HFF-Myc (cell line): ENCODE measurements at regions not wholly inside any gene's neighbourhood (a gene's known extent, or its start where the extent isn't known, plus 50 kb on each side); places are given as distances from the start of the nearest gene placed in this dataset.

ENCODE experiments used
- DNase-seq: peaks from one replicate; pipeline ENCODE4 v3.0.0-alpha.2; 2011; ENCODE audit warnings: low read depth; ENCODE audit errors: extremely low read depth
- H3K4me3 ChIP-seq: replicated peaks from 2 replicates; pipeline ENCODE4 v1.5.1; 2011; ENCODE audit warnings: low read depth, mild to moderate bottlenecking, control low read depth, low read length
- TF ChIP-seq, protein P1 (sequence below): IDR thresholded peaks from 2 replicates; pipeline ENCODE4 v1.5.1; 2012; ENCODE audit warnings: mild to moderate bottlenecking, low read depth, low read length, control low read depth; ENCODE audit errors: missing control alignments

DNA sequence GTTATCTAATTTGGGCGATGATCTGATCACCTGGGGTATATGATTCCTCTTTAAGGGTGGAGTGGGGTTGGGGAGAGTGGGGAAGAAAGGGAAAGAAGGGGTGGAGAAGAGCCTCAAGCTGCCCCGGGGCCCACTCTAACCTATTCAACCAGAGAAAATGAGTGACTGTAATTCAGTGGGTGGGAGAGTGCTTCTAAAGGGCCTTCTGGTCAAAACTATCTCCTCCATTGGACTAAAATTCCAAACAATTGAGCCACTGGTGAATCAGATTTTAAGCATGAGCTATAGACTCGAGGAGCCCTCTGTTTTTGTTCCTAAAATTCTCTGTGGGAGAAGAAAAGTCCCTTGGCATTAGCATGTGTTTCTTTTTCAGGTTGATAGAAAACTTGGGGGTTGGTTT is 296.8 kb downstream of the CLIC5 start:
- no peak overlapping the region for H3K4me3 ChIP-seq
- DNase-seq, result no peak
- TF ChIP-seq, protein P1, sequence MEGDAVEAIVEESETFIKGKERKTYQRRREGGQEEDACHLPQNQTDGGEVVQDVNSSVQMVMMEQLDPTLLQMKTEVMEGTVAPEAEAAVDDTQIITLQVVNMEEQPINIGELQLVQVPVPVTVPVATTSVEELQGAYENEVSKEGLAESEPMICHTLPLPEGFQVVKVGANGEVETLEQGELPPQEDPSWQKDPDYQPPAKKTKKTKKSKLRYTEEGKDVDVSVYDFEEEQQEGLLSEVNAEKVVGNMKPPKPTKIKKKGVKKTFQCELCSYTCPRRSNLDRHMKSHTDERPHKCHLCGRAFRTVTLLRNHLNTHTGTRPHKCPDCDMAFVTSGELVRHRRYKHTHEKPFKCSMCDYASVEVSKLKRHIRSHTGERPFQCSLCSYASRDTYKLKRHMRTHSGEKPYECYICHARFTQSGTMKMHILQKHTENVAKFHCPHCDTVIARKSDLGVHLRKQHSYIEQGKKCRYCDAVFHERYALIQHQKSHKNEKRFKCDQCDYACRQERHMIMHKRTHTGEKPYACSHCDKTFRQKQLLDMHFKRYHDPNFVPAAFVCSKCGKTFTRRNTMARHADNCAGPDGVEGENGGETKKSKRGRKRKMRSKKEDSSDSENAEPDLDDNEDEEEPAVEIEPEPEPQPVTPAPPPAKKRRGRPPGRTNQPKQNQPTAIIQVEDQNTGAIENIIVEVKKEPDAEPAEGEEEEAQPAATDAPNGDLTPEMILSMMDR, result no peak

DNA sequence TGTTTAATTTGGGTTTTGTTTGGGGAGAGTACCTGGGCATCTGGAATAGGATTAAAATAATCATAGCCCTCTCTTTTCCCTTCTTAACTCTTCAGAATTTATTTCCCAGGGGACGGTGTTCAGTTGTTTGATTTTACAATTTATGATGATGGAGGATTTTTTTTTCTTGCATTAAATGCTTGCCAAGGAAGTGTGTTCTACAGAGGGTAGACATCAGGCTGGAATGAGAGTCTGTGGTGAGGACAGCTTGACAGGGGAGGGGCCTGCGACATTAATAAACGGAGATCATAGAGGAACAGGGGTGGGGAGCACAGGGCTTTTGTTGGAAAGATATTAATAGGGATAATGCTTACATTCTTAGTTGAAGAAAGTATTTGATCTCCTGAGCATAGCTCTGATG is 297.5 kb downstream of the CLIC5 start:
- TF ChIP-seq, protein P1, result no peak
- DNase-seq, result no peak
- H3K4me3 ChIP-seq, result no peak overlapping the region

GRCh38 chr6:45717715-45718114 is 297.9 kb downstream of the CLIC5 start:
- H3K4me3 ChIP-seq, result no peak overlapping the region
- no peak for DNase-seq
- TF ChIP-seq, protein P1, result no peak

DNA sequence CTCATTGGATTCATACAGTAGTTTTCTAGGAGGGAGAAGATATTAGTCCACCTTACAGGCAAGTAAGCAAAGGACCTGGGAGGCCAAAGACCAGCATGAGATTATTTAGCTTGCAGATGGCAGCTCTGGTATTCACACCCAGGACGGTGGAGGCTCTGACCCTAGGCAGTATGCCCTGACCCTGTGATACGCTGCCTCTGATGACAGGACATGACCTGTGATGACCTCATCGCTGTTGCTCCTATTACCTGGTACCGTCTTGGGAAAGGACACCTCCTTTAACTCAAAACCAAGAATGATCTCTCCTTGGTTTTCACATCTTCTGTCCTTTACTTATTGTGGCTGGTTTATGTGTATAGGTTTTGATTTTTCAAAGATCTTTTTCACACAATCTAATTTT is 298.6 kb downstream of the CLIC5 start:
- TF ChIP-seq, protein P1, result no peak
- no peak overlapping the region for H3K4me3 ChIP-seq
- no peak for DNase-seq

DNA sequence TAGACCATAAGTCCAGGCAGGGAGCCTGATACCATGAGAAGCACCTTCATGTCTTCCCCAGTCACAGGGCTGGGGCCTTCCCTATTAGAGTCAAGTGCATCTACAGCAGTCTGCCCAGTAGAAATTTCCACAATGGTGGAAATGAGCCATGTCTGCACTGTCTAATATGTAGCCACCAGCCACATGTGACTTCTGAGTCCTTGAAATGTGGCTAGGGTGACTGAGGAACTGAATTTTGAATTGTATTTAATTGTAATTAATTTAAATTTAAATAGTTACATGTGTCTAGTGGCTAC is 300.2 kb downstream of the CLIC5 start:
- DNase-seq, result no peak
- TF ChIP-seq, protein P1, result no peak
- no peak overlapping the region for H3K4me3 ChIP-seq

DNA sequence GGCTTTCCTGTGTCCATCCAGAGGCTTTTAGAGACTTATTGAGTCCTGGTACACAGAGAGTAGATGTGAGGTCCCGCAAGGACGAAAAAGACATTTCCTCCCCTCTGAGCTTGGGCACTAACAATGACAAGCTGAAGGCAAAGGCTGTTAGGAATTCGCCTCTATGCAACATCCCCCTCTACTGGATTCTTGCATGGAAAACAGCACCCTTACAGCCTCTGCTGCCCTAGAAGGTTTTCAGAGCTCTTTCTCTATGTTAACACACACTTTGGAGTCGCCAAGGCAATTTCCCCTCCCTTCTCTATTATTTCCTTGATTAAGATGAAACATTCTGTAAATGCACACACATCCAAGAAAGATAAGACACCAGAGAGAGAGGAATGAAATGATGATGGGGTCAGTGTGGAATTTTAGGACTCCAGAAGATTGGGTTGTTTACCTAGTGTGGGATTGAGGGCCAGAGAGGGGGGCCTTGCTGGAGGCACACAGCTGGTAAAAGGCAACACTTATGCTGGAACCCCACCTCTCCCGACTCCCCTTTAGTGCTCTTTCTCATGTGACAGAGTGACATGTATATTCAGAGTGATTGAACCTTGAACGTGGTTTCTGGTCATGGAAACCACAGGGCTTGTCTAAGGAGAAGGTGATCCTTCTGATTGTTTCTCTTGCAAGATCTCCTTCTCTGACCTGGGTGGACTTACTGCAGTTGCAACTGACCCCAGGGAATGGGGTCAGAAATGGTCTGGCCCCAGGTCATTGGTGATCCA is 300.7 kb downstream of the CLIC5 start:
- peak; percentile 86 for DNase-seq
- TF ChIP-seq, protein P1, result peak; percentile 90
- no peak overlapping the region for H3K4me3 ChIP-seq
